Activated T-cell treated with anti-CD3 and anti-CD28 coated beads, Interleukin-2, amount 50 U/mL, for 4 hours (primary cell): ENCODE measurements at regions not wholly inside any gene's neighbourhood (a gene's known extent, or its start where the extent isn't known, plus 50 kb on each side); places are given as distances from the start of the nearest gene placed in this dataset.
A peak's percentile ranks its signal among the peaks of the same experiment; 100 is the strongest.

ENCODE experiments used
- ATAC-seq, 2 donors: fragments of 200-7000 bp; cut with Tn5 transposase; one replicate each; pipeline ENCODE4 v1.10.0; 2021
- DNase-seq: peaks from one replicate; pipeline ENCODE4 v3.0.0-alpha.2; 2020
- H3K27me3 Mint-ChIP-seq: one replicate; pipeline ENCODE4 v1.8.0; 2021; ENCODE audit warnings: low read depth, mixed read lengths
- H3K36me3 Mint-ChIP-seq: one replicate; pipeline ENCODE4 v1.8.0; 2022; ENCODE audit warnings: mixed read lengths; ENCODE audit not compliant: insufficient read depth
- H3K4me1 Mint-ChIP-seq: one replicate; pipeline ENCODE4 v1.8.0; 2021; ENCODE audit warnings: low read depth, mixed read lengths
- H3K4me3 Mint-ChIP-seq: one replicate; pipeline ENCODE4 v1.8.0; 2021; ENCODE audit warnings: mild to moderate bottlenecking, moderate library complexity, mixed read lengths
- H3K9me3 Mint-ChIP-seq: one replicate; pipeline ENCODE4 v1.8.0; 2021; ENCODE audit warnings: mixed read lengths

DNA sequence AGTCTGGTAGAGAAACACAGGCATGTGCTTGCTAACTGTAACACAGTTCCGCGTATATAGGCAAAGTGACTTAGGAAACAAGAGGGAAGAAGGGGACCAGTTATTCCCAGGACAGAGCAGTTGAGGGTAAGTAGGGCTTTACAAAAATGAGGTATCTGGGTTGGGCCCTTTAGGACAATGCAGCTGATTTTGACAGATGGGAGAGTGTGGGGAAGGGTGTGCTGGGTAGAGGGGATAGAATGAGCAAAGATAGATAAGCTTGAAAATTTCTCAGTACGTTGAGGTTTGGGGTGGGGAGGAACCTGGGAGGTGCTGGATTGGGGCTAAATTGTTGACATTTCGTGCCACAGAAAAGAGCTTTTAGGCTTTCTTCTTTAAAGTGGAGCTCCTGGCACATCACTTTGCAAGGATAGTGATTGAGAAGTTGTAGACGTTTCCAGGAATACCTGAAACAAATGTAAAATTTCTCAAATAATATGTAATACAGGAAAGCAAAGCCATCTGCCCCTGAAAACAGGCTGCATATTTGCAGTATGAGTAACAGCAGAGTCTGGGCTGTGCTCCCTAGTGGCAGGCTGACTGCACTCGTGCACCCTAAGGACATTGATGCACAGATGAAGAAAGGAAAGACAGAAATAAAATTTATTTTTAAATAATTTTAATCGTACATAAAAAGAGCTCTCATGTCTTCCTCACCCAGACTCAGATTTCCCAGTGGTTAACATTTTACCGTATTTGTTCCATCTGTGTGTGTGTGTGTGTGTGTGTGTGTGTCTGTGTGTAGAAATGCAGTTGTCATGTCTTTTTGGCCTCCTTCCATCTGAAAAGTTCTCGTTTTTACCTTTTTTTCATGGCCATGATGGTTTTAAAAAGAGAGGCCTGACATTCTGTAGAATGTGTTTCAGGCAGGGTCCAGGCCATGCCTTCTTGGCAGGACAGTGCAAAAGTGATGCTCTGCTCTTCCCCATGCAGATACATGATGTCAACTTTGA lies 144.9 kb upstream of the DMRT1 start:
- peaks cover 2% of the 10 kb centered on the region for H3K36me3 Mint-ChIP-seq
- H3K4me3 Mint-ChIP-seq: no peak overlapping the region
- ATAC-seq (no peak), DNase-seq (no peak)
- peaks cover 5% of the 10 kb centered on the region for H3K4me1 Mint-ChIP-seq
- no peaks in the 10 kb centered on the region for H3K9me3 Mint-ChIP-seq
- H3K27me3 Mint-ChIP-seq: peaks cover 2% of the 10 kb centered on the region

DNA sequence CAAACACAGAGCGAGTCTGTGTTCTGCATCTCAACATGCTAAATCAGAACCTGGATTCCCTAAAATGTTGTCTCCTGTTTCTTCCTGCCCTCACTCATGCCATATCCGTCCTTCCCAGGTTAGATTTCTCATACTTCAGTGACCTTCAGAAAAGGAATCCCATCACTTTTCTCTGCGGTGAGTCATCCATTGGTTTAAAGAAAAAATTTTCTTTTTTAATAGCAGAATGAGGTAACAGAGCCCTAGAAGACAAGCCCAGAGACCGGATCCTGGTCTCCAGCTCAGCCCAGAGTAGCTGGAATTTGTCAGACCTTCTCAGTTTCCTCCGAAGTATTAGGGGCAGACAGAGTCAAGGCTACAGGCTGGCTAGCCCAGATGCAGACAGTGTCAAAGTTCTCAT lies 143.2 kb upstream of the DMRT1 start:
- peaks cover 2% of the 10 kb centered on the region for H3K27me3 Mint-ChIP-seq
- H3K4me1 Mint-ChIP-seq: peaks cover 5% of the 10 kb centered on the region
- no peak for ATAC-seq
- DNase-seq: no peak
- H3K4me3 Mint-ChIP-seq: no peak overlapping the region
- peaks cover 2% of the 10 kb centered on the region for H3K36me3 Mint-ChIP-seq
- no peaks in the 10 kb centered on the region for H3K9me3 Mint-ChIP-seq

DNA sequence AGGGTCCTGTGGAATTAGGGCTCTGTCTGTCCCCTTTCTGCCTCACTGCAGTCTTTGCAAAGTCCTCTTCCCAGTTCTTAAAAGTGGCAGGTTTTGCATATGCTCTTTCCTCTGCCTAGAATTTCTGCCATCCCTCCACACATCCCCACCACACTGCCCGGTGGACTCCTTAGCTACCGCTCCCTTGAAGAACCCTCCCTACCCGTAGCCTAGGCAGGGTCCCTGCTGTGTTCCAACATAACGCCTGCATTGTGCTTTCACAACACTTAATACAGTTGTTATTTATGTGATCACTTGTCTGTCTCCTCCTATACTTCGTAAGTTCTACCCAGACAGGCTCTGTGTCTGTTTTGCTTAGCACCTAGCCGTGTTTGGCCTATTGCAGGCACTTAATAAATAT lies 142.5 kb upstream of the DMRT1 start:
- DNase-seq (no peak), ATAC-seq (no peak)
- H3K36me3 Mint-ChIP-seq: peaks cover 2% of the 10 kb centered on the region
- H3K27me3 Mint-ChIP-seq: no peaks in the 10 kb centered on the region
- H3K9me3 Mint-ChIP-seq: no peaks in the 10 kb centered on the region
- no peaks in the 10 kb centered on the region for H3K4me1 Mint-ChIP-seq
- H3K4me3 Mint-ChIP-seq: no peak overlapping the region

- Mint-ChIP-seq H3K27me3 (no peaks in the 10 kb centered on the region), H3K9me3 (no peaks in the 10 kb centered on the region), H3K4me3 (no peak overlapping the region), H3K4me1 (peaks cover under 1% of the 10 kb centered on the region), H3K36me3 (peaks cover 2% of the 10 kb centered on the region)
- ATAC-seq: no peak
- no peak for DNase-seq
Observed at GRCh38 chr9:699396-699795, 142.1 kb upstream of the DMRT1 start.

GRCh38 chr9:700365-701282 lies 140.9 kb upstream of the DMRT1 start:
- ATAC-seq: no peak

DNA sequence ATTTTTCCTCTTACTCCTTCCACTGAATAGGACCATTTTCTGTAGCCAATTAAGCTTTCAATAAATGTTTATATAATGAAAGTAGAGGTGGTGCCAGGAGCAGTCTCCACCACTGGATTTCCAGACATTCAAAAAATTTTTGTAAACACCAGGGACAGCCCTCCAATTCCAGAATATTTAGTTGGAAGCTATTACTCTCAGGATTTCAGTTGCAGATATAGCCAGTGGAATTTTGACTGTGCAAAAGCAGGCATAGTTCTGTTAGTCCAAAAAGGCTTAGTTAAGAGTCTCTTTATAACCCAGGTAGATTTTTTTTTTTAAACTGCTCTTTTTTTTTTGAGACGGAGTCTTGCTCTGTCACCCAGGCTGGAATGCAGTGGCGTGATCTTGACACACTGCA lies 138.1 kb upstream of the DMRT1 start:
- no peak for DNase-seq
- Mint-ChIP-seq H3K9me3 (no peaks in the 10 kb centered on the region), H3K4me3 (no peak overlapping the region), H3K4me1 (peaks cover 14% of the 10 kb centered on the region), H3K36me3 (peaks cover 2% of the 10 kb centered on the region), H3K27me3 (no peaks in the 10 kb centered on the region)
- no peak for ATAC-seq

More at GRCh38 chr9:700365-701282, 140.9 kb upstream of the DMRT1 start:
- DNase-seq: no peak
- Mint-ChIP-seq H3K4me3 (no peak overlapping the region), H3K27me3 (no peaks in the 10 kb centered on the region), H3K4me1 (peaks cover 2% of the 10 kb centered on the region), H3K9me3 (no peaks in the 10 kb centered on the region), H3K36me3 (peaks cover 2% of the 10 kb centered on the region)

DNA sequence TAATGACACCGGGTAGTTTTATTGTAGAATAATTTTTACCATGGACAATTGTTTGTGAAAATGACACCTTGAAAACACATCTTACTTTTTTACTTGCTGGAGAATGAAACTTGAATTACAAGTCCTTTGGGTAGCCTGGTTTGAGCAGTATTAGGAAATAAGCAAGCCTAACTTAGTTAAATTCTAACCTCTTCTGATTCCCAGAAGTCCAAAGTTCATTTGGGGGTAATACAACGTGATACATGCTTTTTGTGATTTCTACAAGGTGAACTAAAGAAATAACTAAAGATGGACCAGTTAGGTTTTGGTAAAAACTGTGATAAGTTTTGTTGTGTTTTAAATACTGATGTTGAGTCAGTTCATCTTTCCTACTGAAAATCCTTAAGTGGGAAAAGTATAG lies 135.4 kb upstream of the DMRT1 start:
- Mint-ChIP-seq H3K4me1 (peaks cover 15% of the 10 kb centered on the region), H3K9me3 (no peaks in the 10 kb centered on the region), H3K27me3 (peaks cover 1% of the 10 kb centered on the region), H3K4me3 (peak overlapping the region; percentile 94), H3K36me3 (peaks cover 6% of the 10 kb centered on the region)
- ATAC-seq: no peak
- no peak for DNase-seq

GRCh38 chr9:706606-707459 lies 134.7 kb upstream of the DMRT1 start:
- peaks cover 12% of the 10 kb centered on the region for H3K36me3 Mint-ChIP-seq
- peaks cover 1% of the 10 kb centered on the region for H3K27me3 Mint-ChIP-seq
- H3K4me1 Mint-ChIP-seq: peaks cover 15% of the 10 kb centered on the region
- ATAC-seq (peak; percentile 73 to 80), DNase-seq (no peak)
- H3K9me3 Mint-ChIP-seq: no peaks in the 10 kb centered on the region
- peak overlapping the region; percentile 94 for H3K4me3 Mint-ChIP-seq

DNA sequence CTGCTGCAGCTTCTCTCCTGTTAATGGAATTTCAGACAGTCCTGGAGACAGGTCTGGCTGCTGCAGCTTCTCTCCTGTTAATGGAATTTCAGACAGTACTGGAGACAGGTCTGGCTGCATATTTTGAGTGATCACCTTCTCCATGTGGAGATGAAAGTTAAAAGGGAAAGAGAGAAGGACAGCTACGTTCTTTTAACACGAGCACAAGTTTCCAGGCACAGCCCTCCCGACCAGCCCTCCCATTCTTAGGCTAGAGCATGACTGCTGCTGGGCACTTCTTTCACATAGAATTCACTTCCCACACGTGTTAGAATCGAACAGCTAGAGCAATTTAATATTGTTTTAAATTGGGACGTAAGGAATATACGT lies 133.3 kb upstream of the DMRT1 start:
- Mint-ChIP-seq H3K4me1 (peaks cover 15% of the 10 kb centered on the region), H3K4me3 (no peak overlapping the region), H3K27me3 (peaks cover 1% of the 10 kb centered on the region), H3K36me3 (peaks cover 20% of the 10 kb centered on the region), H3K9me3 (no peaks in the 10 kb centered on the region)
- DNase-seq (no peak), ATAC-seq (no peak)

DNA sequence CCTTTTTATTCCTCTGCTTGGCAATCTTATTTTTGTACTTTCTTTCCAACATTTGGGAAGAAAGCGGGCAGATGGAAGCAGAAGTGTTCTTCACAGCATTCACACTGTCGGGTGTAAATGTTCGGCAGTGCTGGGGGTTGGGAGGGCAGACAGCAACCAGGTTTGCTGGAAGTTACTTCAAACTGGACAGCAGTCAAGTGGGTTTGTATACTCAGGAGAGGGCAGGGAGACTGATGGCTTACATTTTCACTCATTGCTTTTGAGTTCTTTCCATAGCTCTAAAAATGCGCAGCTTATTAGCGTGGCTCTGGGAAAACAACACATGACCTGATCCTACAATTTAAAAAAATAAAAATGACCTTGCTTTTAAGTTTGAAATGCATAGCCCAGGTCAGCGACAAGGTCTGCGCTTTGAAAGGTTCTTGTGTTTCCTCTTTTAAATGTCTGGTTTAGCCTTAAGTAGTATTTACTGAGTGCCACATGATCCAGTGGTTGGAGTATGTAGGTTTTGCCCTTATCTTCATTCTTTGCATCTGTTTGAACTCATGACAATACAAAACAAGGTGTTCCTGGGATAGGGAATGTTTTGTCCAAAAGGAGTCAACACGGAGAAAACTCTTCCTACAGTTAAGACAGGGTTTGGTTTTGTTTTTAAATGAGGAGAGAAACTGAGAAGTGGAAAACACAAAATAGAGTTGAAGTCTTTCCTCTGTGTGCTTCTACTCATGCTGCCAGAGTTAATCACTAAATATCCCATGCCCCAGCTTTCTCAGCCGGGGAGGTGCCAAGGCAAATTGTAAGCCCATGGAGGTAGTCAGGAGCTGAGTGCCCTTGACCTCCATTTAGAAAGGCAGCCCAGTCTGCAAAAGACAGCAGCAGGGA lies 132.7 kb upstream of the DMRT1 start:
- no peak for DNase-seq
- H3K4me3 Mint-ChIP-seq: no peak overlapping the region

GRCh38 chr9:710951-711745 lies 130.3 kb upstream of the DMRT1 start:
- Mint-ChIP-seq H3K27me3 (peaks cover 1% of the 10 kb centered on the region), H3K36me3 (peaks cover 20% of the 10 kb centered on the region), H3K4me1 (peaks cover 9% of the 10 kb centered on the region), H3K9me3 (no peaks in the 10 kb centered on the region), H3K4me3 (no peak overlapping the region)
- no peak for DNase-seq
- no peak for ATAC-seq

More for the DNA sequence above, 132.7 kb upstream of the DMRT1 start:
- peaks cover 20% of the 10 kb centered on the region for H3K36me3 Mint-ChIP-seq
- ATAC-seq: no peak
- peaks cover 1% of the 10 kb centered on the region for H3K27me3 Mint-ChIP-seq
- H3K4me1 Mint-ChIP-seq: peaks cover 15% of the 10 kb centered on the region
- no peaks in the 10 kb centered on the region for H3K9me3 Mint-ChIP-seq

- Mint-ChIP-seq H3K36me3 (peaks cover 20% of the 10 kb centered on the region), H3K9me3 (no peaks in the 10 kb centered on the region), H3K27me3 (peaks cover 1% of the 10 kb centered on the region), H3K4me1 (peaks cover 1% of the 10 kb centered on the region), H3K4me3 (no peak overlapping the region)
- DNase-seq: no peak
- ATAC-seq: no peak
Observed at GRCh38 chr9:711761-712553, 129.5 kb upstream of the DMRT1 start.
